Thyroid gland (tissue), 4 donors: ENCODE measurements at regions not wholly inside any gene's neighbourhood (a gene's known extent, or its start where the extent isn't known, plus 50 kb on each side); places are given as distances from the start of the nearest gene placed in this dataset.

Source experiments
- CTCF ChIP-seq, 6 experiments: fragments of 200-600 bp in 3 of 6; fragments of 450-650 bp in 3 of 6; sonication (generic) in 3 of 6; IDR thresholded peaks; one replicate each; pipeline ENCODE4 v1.5.1; 2016 to 2019; ENCODE audit warnings: antibody characterized with exemption in 6 of 6, mild to moderate bottlenecking in 2 of 6, inconsistent platforms in 1 of 6, moderate library complexity in 1 of 6
- POLR2A ChIP-seq, 2 donors: fragments of 450-650 bp; IDR thresholded peaks; one replicate each; pipeline ENCODE4 v1.6.1; 2017; ENCODE audit warnings: antibody characterized with exemption in 2 of 2, mild to moderate bottlenecking in 2 of 2, moderate library complexity in 1 of 2

- no peak for TF ChIP-seq CTCF (IDR thresholded peaks at IDR 0.05)
- no peak for TF ChIP-seq POLR2A (IDR thresholded peaks at IDR 0.05)
Observed at GRCh38 chr10:30172091-30172490, 112.7 kb upstream of the JCAD start.
